ENCODE measurements at regions not wholly inside any gene's neighbourhood (a gene's known extent, or its start where the extent isn't known, plus 50 kb on each side); places are given as distances from the start of the nearest gene placed in this dataset.

DNA sequence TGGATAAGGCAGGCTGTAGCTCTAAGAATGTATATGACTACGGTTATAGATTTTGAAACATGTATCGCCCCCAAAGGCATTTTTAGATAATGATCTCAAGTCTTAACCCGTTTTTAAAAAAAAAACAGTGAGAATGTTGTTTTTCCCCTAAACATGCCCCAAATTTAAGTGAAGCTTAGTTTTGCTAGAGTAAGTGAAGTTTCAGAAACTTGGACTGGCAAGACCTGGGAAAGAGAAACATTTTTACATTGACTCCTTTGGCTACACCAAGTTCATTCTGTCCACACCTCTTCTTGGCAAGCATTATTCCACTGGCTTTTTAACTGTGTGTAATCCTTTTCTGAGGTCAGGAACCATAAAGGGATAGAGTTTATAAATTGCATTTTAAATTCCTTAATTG, 216.7 kb upstream of the CELF2 start:
- no peak for DNase-seq (ENCODE audit: extremely low read depth, low read depth)
- TF ChIP-seq, protein P1, sequence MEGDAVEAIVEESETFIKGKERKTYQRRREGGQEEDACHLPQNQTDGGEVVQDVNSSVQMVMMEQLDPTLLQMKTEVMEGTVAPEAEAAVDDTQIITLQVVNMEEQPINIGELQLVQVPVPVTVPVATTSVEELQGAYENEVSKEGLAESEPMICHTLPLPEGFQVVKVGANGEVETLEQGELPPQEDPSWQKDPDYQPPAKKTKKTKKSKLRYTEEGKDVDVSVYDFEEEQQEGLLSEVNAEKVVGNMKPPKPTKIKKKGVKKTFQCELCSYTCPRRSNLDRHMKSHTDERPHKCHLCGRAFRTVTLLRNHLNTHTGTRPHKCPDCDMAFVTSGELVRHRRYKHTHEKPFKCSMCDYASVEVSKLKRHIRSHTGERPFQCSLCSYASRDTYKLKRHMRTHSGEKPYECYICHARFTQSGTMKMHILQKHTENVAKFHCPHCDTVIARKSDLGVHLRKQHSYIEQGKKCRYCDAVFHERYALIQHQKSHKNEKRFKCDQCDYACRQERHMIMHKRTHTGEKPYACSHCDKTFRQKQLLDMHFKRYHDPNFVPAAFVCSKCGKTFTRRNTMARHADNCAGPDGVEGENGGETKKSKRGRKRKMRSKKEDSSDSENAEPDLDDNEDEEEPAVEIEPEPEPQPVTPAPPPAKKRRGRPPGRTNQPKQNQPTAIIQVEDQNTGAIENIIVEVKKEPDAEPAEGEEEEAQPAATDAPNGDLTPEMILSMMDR (IDR thresholded peaks at IDR 0.05; ENCODE audit: low read depth, low read length, missing control alignments), result no peak
- H3K4me3 ChIP-seq (replicated peaks; ENCODE audit: low read depth, low read length), result no peak overlapping the region

DNA sequence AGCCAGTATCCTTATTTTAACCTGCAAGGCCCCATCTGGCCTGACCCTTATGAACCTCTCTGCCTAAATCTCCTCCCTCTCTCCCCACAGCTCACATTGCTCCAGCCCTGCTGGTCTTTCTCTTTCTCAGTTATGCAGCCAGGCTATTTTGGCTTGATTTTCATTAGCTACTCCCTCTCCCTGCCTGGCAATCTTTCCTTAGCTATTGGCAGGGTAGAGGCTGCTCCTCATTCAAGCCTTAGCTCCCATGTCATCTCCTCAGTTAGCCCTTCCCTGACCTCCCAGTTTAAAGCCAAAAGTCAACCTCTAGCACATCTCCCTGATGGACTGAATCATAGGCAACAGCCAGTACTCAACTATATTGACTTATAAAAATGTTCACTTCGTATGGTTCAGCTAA, 214.4 kb upstream of the CELF2 start:
- TF ChIP-seq, protein P1 (IDR thresholded peaks at IDR 0.05; ENCODE audit: low read depth, low read length, missing control alignments), result no peak
- H3K4me3 ChIP-seq (replicated peaks; ENCODE audit: low read depth, low read length), result no peak overlapping the region
- no peak for DNase-seq (ENCODE audit: extremely low read depth, low read depth)

DNA sequence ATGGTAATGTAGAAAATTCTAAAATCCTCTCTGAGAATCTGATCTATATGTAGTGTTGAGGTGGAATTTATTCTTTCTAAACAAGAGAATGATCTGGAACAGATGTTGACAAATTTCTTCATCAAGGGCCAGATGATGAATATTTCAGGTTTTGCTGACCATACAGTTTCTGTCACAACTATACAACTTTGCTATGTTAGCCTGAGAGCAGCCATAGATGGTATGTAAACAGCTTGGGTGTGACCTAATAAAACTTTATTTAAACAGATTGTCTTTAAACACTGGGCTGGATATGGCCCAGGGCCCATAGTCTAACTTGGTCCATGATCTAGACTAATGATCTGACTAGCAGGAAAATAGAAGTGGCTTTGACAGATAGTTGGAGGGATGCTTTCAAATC, 213.6 kb upstream of the CELF2 start:
- no peak for DNase-seq (ENCODE audit: extremely low read depth, low read depth)
- TF ChIP-seq, protein P1 (IDR thresholded peaks at IDR 0.05; ENCODE audit: low read depth, low read length, missing control alignments), result no peak
- no peak overlapping the region for H3K4me3 ChIP-seq (replicated peaks; ENCODE audit: low read depth, low read length)

DNA sequence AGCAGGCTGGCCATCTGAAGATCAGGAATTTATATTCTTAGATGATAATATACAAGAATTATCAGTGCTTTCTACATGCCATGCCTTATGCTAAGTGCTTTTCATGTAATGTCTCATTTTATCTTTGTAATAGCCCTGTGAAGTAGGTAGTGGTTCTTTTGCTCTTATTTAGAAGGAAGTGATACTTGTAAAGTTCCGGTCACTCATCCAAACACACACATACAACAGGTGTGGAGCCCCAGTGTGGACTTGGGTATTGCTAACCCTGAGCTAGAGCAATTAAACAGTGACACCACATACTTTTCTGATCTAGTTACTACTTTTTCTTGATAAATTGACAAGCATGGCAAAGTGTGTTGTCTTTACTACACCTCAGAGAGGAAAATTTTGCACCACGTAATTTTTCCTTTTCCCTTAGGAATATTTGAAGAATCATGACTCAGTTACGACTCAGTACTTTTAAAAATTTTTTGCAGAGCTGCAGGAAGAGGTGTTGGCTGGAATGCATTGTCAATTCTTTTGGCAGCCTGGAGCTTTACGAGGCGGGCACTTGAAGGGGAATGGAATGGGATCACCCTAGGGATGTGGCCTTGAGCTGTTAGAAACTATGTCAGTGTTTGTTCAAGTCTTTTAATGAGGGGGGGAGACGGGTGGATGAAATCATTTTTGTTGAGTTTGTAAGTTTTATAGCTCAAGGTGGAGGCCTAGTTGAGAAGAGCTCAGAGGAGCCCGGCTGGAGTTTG, 212.5 kb upstream of the CELF2 start:
- TF ChIP-seq, protein P1 (IDR thresholded peaks at IDR 0.05; ENCODE audit: low read depth, low read length, missing control alignments), result no peak
- no peak for DNase-seq (ENCODE audit: extremely low read depth, low read depth)
- no peak overlapping the region for H3K4me3 ChIP-seq (replicated peaks; ENCODE audit: low read depth, low read length)

DNA sequence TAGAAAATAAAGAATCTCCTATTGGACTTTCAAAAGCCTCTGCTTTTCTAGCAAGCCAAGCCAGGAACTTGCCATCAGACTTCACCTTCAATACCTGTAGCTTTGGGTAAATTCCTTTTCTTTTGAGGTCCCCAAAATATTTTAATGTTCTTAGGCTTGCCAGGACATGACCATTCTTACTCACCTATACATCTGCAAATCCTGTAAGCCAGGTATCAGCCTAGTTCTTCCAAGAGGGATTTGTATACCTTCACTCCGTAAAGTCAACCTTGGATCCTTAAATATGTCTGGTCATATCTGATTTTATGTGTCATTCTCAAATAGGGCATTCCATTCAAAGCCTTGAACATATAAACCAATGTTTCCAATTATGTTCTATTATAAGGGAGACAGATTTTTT, 210.6 kb upstream of the CELF2 start:
- no peak for DNase-seq (ENCODE audit: extremely low read depth, low read depth)
- H3K4me3 ChIP-seq (replicated peaks; ENCODE audit: low read depth, low read length), result no peak overlapping the region
- TF ChIP-seq, protein P1 (IDR thresholded peaks at IDR 0.05; ENCODE audit: low read depth, low read length, missing control alignments), result no peak

DNA sequence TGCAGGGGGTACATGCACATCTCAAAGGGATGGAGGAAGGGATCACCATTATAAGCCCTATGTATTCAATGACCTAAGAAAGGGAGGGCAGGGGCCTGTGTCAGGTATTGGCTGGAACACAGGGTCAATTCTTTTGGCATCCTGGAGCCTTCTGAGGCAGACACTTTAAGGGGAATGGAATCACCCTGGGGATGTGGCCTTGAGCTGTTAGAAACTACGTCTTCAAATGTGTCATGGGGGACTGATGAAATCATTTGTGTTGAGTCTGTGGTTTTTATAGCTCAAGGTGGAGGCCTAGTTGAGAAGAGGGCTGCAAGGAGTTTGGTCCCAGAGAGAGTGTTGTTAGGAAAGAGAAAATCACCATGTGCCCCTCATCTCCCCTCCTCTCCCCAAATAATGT, 206.1 kb upstream of the CELF2 start:
- no peak for DNase-seq (ENCODE audit: extremely low read depth, low read depth)
- TF ChIP-seq, protein P1 (IDR thresholded peaks at IDR 0.05; ENCODE audit: low read depth, low read length, missing control alignments), result no peak
- no peak overlapping the region for H3K4me3 ChIP-seq (replicated peaks; ENCODE audit: low read depth, low read length)

DNA sequence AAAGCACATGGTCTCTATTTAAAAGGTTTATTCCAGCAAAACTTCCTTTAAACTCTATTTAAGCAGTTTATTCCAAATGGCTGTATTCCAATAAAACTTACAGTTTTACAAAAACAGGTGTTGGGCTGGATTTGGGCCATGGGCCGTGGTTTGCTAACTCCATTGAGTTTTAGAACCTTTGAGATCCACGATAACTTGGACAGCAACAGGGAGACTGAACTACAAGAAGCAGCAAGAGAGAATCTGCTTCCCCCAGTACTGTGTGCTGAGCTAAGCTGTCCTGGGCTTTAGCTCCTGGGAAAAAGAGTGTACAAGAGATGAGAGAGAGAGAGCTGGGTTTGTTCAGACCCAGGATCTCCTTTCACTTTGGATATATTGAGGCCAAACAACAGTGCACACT, 204.0 kb upstream of the CELF2 start:
- TF ChIP-seq, protein P1 (IDR thresholded peaks at IDR 0.05; ENCODE audit: low read depth, low read length, missing control alignments), result no peak
- DNase-seq (ENCODE audit: extremely low read depth, low read depth), result no peak
- H3K4me3 ChIP-seq (replicated peaks; ENCODE audit: low read depth, low read length), result no peak overlapping the region
